ENCODE measurements at regions not wholly inside any gene's neighbourhood (a gene's known extent, or its start where the extent isn't known, plus 50 kb on each side); places are given as distances from the start of the nearest gene placed in this dataset.
A peak's percentile ranks its signal among the peaks of the same experiment; 100 is the strongest.

- Histone ChIP-seq H3K9me3 (no peaks in the 10 kb centered on the region), H3K4me3 (no peak overlapping the region), H3K4me1 (peaks cover 4% of the 10 kb centered on the region), H3K27me3 (ENCODE audit: low read depth) (no peaks in the 10 kb centered on the region), H3K36me3 (replicated peaks) (no peaks in the 10 kb centered on the region)
- in situ Hi-C loops (cut with MboI; ENCODE audit: low sequenced_read_pairs): no loop called here
- no peak for DNase-seq (ENCODE audit: low spot score in 2 of 2)
Measured at GRCh38 chr2:134142341-134142738, 111.5 kb upstream of the MGAT5 start.

- DNase-seq (ENCODE audit: low spot score in 2 of 2): no peak
- Histone ChIP-seq H3K27me3 (ENCODE audit: low read depth) (no peaks in the 10 kb centered on the region), H3K36me3 (replicated peaks) (no peaks in the 10 kb centered on the region), H3K9me3 (no peaks in the 10 kb centered on the region), H3K4me1 (peaks cover 2% of the 10 kb centered on the region), H3K4me3 (no peak overlapping the region)
- in situ Hi-C loops (cut with MboI; ENCODE audit: low sequenced_read_pairs): no loop called here
Measured at GRCh38 chr2:134142903-134143302, 111.0 kb upstream of the MGAT5 start.

- H3K4me3 ChIP-seq: no peak overlapping the region
- H3K27me3 ChIP-seq (ENCODE audit: low read depth): no peaks in the 10 kb centered on the region
- peaks cover 2% of the 10 kb centered on the region for H3K4me1 ChIP-seq
- no peak for DNase-seq (ENCODE audit: low spot score in 2 of 2)
- H3K9me3 ChIP-seq: no peaks in the 10 kb centered on the region
- H3K36me3 ChIP-seq (replicated peaks): no peaks in the 10 kb centered on the region
- in situ Hi-C loops (cut with MboI; ENCODE audit: low sequenced_read_pairs): no loop called here
Measured at GRCh38 chr2:134143568-134143967, 110.3 kb upstream of the MGAT5 start.

- H3K9me3 ChIP-seq: no peaks in the 10 kb centered on the region
- H3K4me1 ChIP-seq: peaks cover 2% of the 10 kb centered on the region
- H3K36me3 ChIP-seq (replicated peaks): no peaks in the 10 kb centered on the region
- in situ Hi-C loops (cut with MboI; ENCODE audit: low sequenced_read_pairs): no loop called here
- no peaks in the 10 kb centered on the region for H3K27me3 ChIP-seq (ENCODE audit: low read depth)
- no peak for DNase-seq (ENCODE audit: low spot score in 2 of 2)
- no peak overlapping the region for H3K4me3 ChIP-seq
Measured at GRCh38 chr2:134144081-134144596, 109.7 kb upstream of the MGAT5 start.

GRCh38 chr2:134144651-134145050 lies 109.2 kb upstream of the MGAT5 start:
- Histone ChIP-seq H3K27me3 (ENCODE audit: low read depth) (no peaks in the 10 kb centered on the region), H3K9me3 (no peaks in the 10 kb centered on the region), H3K4me1 (peaks cover 2% of the 10 kb centered on the region; the same call in 1 of the 2 replicates), H3K4me3 (no peak overlapping the region), H3K36me3 (replicated peaks) (no peaks in the 10 kb centered on the region)
- DNase-seq (ENCODE audit: low spot score in 2 of 2): no peak
- in situ Hi-C loops (cut with MboI; ENCODE audit: low sequenced_read_pairs): no loop called here

- H3K9me3 ChIP-seq: no peaks in the 10 kb centered on the region
- no peaks in the 10 kb centered on the region for H3K36me3 ChIP-seq (replicated peaks)
- H3K4me1 ChIP-seq: peaks cover 2% of the 10 kb centered on the region; the same call in 1 of the 2 replicates
- in situ Hi-C loops (cut with MboI; ENCODE audit: low sequenced_read_pairs): no loop called here
- no peak for DNase-seq (ENCODE audit: low spot score in 2 of 2)
- no peaks in the 10 kb centered on the region for H3K27me3 ChIP-seq (ENCODE audit: low read depth)
- no peak overlapping the region for H3K4me3 ChIP-seq
Measured at GRCh38 chr2:134145519-134145918, 108.4 kb upstream of the MGAT5 start.

- Histone ChIP-seq H3K4me3 (no peak overlapping the region), H3K27me3 (ENCODE audit: low read depth) (no peaks in the 10 kb centered on the region), H3K36me3 (replicated peaks) (no peaks in the 10 kb centered on the region), H3K9me3 (no peaks in the 10 kb centered on the region), H3K4me1 (peaks cover 2% of the 10 kb centered on the region; the same call in 1 of the 2 replicates)
- no peak for DNase-seq (ENCODE audit: low spot score in 2 of 2)
- in situ Hi-C loops (cut with MboI; ENCODE audit: low sequenced_read_pairs): no loop called here
Measured at GRCh38 chr2:134146161-134146560, 107.7 kb upstream of the MGAT5 start.

- no peaks in the 10 kb centered on the region for H3K9me3 ChIP-seq
- in situ Hi-C loops (cut with MboI; ENCODE audit: low sequenced_read_pairs): no loop called here
- H3K4me3 ChIP-seq: no peak overlapping the region
- no peaks in the 10 kb centered on the region for H3K36me3 ChIP-seq (replicated peaks)
- H3K27me3 ChIP-seq (ENCODE audit: low read depth): no peaks in the 10 kb centered on the region
- DNase-seq (ENCODE audit: low spot score in 2 of 2): no peak
- H3K4me1 ChIP-seq: peaks cover 2% of the 10 kb centered on the region; the same call in 1 of the 2 replicates
Measured at GRCh38 chr2:134146620-134147019, 107.3 kb upstream of the MGAT5 start.

- H3K4me3 ChIP-seq: no peak overlapping the region
- no peaks in the 10 kb centered on the region for H3K9me3 ChIP-seq
- no peaks in the 10 kb centered on the region for H3K36me3 ChIP-seq (replicated peaks)
- H3K27me3 ChIP-seq (ENCODE audit: low read depth): no peaks in the 10 kb centered on the region
- peaks cover 5% of the 10 kb centered on the region for H3K4me1 ChIP-seq
- in situ Hi-C loops (cut with MboI; ENCODE audit: low sequenced_read_pairs): no loop called here
- DNase-seq (ENCODE audit: low spot score in 2 of 2): no peak
Measured at GRCh38 chr2:134148172-134148571, 105.7 kb upstream of the MGAT5 start.

GRCh38 chr2:134148843-134149472 lies 104.9 kb upstream of the MGAT5 start:
- H3K4me1 ChIP-seq: peaks cover 7% of the 10 kb centered on the region
- no peaks in the 10 kb centered on the region for H3K9me3 ChIP-seq
- H3K36me3 ChIP-seq (replicated peaks): no peaks in the 10 kb centered on the region
- no peak overlapping the region for H3K4me3 ChIP-seq
- no peak for DNase-seq (ENCODE audit: low spot score in 2 of 2)
- H3K27me3 ChIP-seq (ENCODE audit: low read depth): no peaks in the 10 kb centered on the region
- in situ Hi-C loops (cut with MboI; ENCODE audit: low sequenced_read_pairs): no loop called here

- DNase-seq (ENCODE audit: low spot score in 2 of 2): no peak
- H3K36me3 ChIP-seq (replicated peaks): no peaks in the 10 kb centered on the region
- no peaks in the 10 kb centered on the region for H3K9me3 ChIP-seq
Measured at GRCh38 chr2:134149904-134150303, 104.0 kb upstream of the MGAT5 start.

GRCh38 chr2:134150760-134151159 lies 103.1 kb upstream of the MGAT5 start:
- no peak for DNase-seq (ENCODE audit: low spot score in 2 of 2)
- peaks cover 7% of the 10 kb centered on the region for H3K4me1 ChIP-seq
- H3K27me3 ChIP-seq (ENCODE audit: low read depth): no peaks in the 10 kb centered on the region
- no peaks in the 10 kb centered on the region for H3K36me3 ChIP-seq (replicated peaks)
- no peaks in the 10 kb centered on the region for H3K9me3 ChIP-seq
- in situ Hi-C loops (cut with MboI; ENCODE audit: low sequenced_read_pairs): no loop called here
- H3K4me3 ChIP-seq: no peak overlapping the region

More at GRCh38 chr2:134149904-134150303, 104.0 kb upstream of the MGAT5 start:
- Histone ChIP-seq H3K4me1 (peaks cover 7% of the 10 kb centered on the region), H3K4me3 (no peak overlapping the region), H3K27me3 (ENCODE audit: low read depth) (no peaks in the 10 kb centered on the region)
- in situ Hi-C loops (cut with MboI; ENCODE audit: low sequenced_read_pairs): no loop called here

GRCh38 chr2:134152045-134153010 lies 101.5 kb upstream of the MGAT5 start:
- no peak for DNase-seq (ENCODE audit: low spot score in 2 of 2)
- no peak overlapping the region for H3K4me3 ChIP-seq
- H3K9me3 ChIP-seq: no peaks in the 10 kb centered on the region
- peaks cover 5% of the 10 kb centered on the region for H3K4me1 ChIP-seq
- in situ Hi-C loops (cut with MboI; ENCODE audit: low sequenced_read_pairs): no loop called here
- no peaks in the 10 kb centered on the region for H3K36me3 ChIP-seq (replicated peaks)
- no peaks in the 10 kb centered on the region for H3K27me3 ChIP-seq (ENCODE audit: low read depth)

GRCh38 chr2:134153294-134153880 lies 100.5 kb upstream of the MGAT5 start:
- peak; percentile 47 to 50 for DNase-seq (ENCODE audit: low spot score in 2 of 2)
- Histone ChIP-seq H3K9me3 (no peaks in the 10 kb centered on the region), H3K4me3 (no peak overlapping the region), H3K36me3 (replicated peaks) (no peaks in the 10 kb centered on the region), H3K4me1 (peaks cover 5% of the 10 kb centered on the region), H3K27me3 (ENCODE audit: low read depth) (no peaks in the 10 kb centered on the region)
- in situ Hi-C loops (cut with MboI; ENCODE audit: low sequenced_read_pairs): no loop called here
